Adrenal gland (tissue), 9 donors: ENCODE measurements at regions not wholly inside any gene's neighbourhood (a gene's known extent, or its start where the extent isn't known, plus 50 kb on each side); places are given as distances from the start of the nearest gene placed in this dataset.

Experiments used
- DNase-seq, 7 donors: peaks; one replicate each; pipeline ENCODE4 v3.0.0-alpha.2; 2019 to 2020
- H3K27ac ChIP-seq, 5 donors: fragments of 200-600 bp; sonication (generic) in 4 of 5; 1 replicate in 3 of 5; 2 replicates in 2 of 5; pipeline versions ENCODE4 v1.5.1 to v1.8.0; 2016 to 2020; ENCODE audit warnings: mild to moderate bottlenecking in 1 of 5
- H3K27me3 ChIP-seq: fragments of 200-600 bp; 2 replicates; pipeline ENCODE4 v1.8.0; 2021
- H3K36me3 ChIP-seq, 2 donors: fragments of 200-600 bp; replicated peaks in 1 of 2; 1 replicate in 1 of 2; 2 replicates in 1 of 2; pipeline versions ENCODE4 v1.5.1 to v1.8.0; 2018 to 2022
- H3K4me1 ChIP-seq, 2 donors: fragments of 200-600 bp; replicated peaks in 1 of 2; 1 replicate in 1 of 2; 2 replicates in 1 of 2; pipeline versions ENCODE4 v1.5.1 to v1.8.0; 2018 to 2021
- H3K4me3 ChIP-seq, 4 donors: fragments of 200-600 bp; sonication (generic) in 3 of 4; one replicate each; pipeline ENCODE4 v1.5.1; 2016 to 2018
- H3K9me3 ChIP-seq, 3 donors: fragments of 200-600 bp; sonication (generic) in 1 of 3; replicated peaks in 1 of 3; 1 replicate in 2 of 3; 2 replicates in 1 of 3; pipeline versions ENCODE4 v1.5.1 to v1.8.0; 2016 to 2021
- POLR2A ChIP-seq, 2 donors: fragments of 450-650 bp; IDR thresholded peaks; one replicate each; pipeline ENCODE4 v1.6.1; 2017; ENCODE audit warnings: antibody characterized with exemption in 2 of 2, mild to moderate bottlenecking in 2 of 2, moderate library complexity in 1 of 2
- WGBS, 4 donors: extraction: QIAGEN DNeasy Blood & Tissue Kit in 2 of 4; methylation state at CpG; one replicate each; pipeline versions ENCODE4 v1.1.5 to v1.1.7; 2013 to 2017; 5-methylcytosine and 5-hydroxymethylcytosine counted together
- intact Hi-C, 2 donors: fragments of 100-400 bp; cut with DNase I; formaldehyde crosslinking; loops; one replicate each; pipeline versions ENCODE4 v1.14.1 to v1.15.0; 2022 to 2023
- TF ChIP-seq, protein P1 (sequence below), 6 experiments: fragments of 450-650 bp in 4 of 6; fragments of 200-600 bp in 2 of 6; sonication (generic) in 1 of 6; IDR thresholded peaks; 1 replicate in 5 of 6; 2 replicates in 1 of 6; pipeline versions ENCODE4 v1.5.1 to v1.8.0; 2016 to 2021; ENCODE audit warnings: antibody characterized with exemption in 6 of 6, mild to moderate bottlenecking in 2 of 6, moderate library complexity in 1 of 6
- donor health status: healthy with polysubstance abuse.
- donor health status: Bipolar disorder and iron deficiency.
- donor health status: DM: yes; HTN: yes; CAD: no.
- donor health status: DM: no; HTN: no; CAD: no.
- donor health status: DM: no; HTN: no; CAD: no.

DNA sequence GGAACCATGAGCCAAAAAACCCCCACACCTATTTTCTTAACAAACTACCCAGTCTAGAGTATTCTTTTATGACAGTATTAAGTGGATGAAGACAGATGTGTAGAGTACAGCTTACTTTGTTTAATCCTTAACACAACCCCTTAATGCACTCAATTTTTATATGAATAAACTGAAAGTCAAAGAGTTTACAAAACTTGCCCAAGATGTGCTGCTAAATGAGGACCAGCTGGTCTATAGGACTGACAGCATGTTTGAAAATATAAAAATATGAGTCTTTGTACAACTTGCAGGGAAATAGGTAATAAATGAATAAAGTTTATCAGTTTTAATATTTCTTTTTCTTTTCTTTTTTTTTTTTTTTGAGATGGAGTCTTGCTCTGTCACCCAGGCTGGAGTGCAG is 102.3 kb downstream of the ZFY start:
- H3K9me3 ChIP-seq = no peaks in the 10 kb centered on the region
- H3K4me3 ChIP-seq = no peak overlapping the region
- intact Hi-C loops = no loop called here
- H3K27ac ChIP-seq = no peak overlapping the region
- no peaks in the 10 kb centered on the region for H3K4me1 ChIP-seq
- no peaks in the 10 kb centered on the region for H3K36me3 ChIP-seq
- H3K27me3 ChIP-seq = no peaks in the 10 kb centered on the region
- TF ChIP-seq, protein P1, sequence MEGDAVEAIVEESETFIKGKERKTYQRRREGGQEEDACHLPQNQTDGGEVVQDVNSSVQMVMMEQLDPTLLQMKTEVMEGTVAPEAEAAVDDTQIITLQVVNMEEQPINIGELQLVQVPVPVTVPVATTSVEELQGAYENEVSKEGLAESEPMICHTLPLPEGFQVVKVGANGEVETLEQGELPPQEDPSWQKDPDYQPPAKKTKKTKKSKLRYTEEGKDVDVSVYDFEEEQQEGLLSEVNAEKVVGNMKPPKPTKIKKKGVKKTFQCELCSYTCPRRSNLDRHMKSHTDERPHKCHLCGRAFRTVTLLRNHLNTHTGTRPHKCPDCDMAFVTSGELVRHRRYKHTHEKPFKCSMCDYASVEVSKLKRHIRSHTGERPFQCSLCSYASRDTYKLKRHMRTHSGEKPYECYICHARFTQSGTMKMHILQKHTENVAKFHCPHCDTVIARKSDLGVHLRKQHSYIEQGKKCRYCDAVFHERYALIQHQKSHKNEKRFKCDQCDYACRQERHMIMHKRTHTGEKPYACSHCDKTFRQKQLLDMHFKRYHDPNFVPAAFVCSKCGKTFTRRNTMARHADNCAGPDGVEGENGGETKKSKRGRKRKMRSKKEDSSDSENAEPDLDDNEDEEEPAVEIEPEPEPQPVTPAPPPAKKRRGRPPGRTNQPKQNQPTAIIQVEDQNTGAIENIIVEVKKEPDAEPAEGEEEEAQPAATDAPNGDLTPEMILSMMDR (IDR thresholded peaks at IDR 0.05) = no peak
- no peak for TF ChIP-seq POLR2A (IDR thresholded peaks at IDR 0.05)
- no peak for DNase-seq

DNA sequence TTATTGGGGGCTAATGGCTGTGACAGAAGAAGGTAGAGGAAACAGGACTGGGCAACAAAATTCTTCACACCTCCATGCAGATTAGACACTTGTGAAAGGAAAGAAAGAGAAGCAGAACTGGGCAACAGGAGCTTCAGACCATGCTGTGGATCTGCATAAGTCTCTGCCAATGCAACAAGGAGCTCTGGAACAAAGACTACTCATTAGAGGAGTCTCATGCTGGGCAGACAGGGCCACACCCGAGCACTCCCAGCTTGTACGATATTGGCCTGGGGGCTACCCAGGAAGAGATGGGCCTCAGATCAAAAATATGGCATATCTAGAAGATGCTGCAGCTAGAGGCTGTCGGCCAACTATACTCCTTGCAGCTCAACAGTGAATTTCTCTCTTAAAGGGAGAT is 105.2 kb downstream of the ZFY start:
- DNase-seq = no peak
- Histone ChIP-seq H3K4me3 (no peak overlapping the region), H3K27me3 (no peaks in the 10 kb centered on the region), H3K4me1 (no peaks in the 10 kb centered on the region), H3K36me3 (no peaks in the 10 kb centered on the region), H3K27ac (no peak overlapping the region), H3K9me3 (no peaks in the 10 kb centered on the region)
- intact Hi-C loops = no loop called here
- no peak for TF ChIP-seq POLR2A (IDR thresholded peaks at IDR 0.05)
- TF ChIP-seq, protein P1 (IDR thresholded peaks at IDR 0.05) = no peak
- 80 to 94% methylated on average over 1 to 3 of the region's 3 CpGs; no CpG with 5 or more reads in 2 of the 4 donors for WGBS, 4 donors

DNA sequence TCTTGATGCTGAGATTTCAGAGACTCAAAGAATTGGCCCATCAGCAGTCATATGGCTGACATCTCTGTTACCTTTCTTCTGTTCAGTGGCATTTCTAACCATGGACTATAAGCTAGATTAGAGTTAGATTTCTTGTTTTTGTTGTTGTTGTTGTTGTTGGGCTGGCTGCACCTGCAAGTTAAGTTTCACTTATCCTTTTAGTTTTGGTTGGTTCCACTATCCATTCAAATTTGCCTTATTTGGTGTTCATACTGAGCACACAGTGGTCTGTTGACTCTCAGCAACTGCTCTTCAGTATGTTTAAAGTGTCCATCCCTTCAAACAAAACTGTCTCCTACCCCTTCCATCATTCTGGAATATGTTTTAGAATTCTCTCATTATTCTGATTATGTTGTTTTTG is 106.8 kb downstream of the ZFY start:
- H3K27ac ChIP-seq = no peak overlapping the region
- DNase-seq = no peak
- TF ChIP-seq, protein P1 (IDR thresholded peaks at IDR 0.05) = no peak
- no peak for TF ChIP-seq POLR2A (IDR thresholded peaks at IDR 0.05)
- no peaks in the 10 kb centered on the region for H3K36me3 ChIP-seq
- H3K9me3 ChIP-seq = no peaks in the 10 kb centered on the region
- intact Hi-C loops = no loop called here
- H3K27me3 ChIP-seq = no peaks in the 10 kb centered on the region
- H3K4me1 ChIP-seq = no peaks in the 10 kb centered on the region
- no peak overlapping the region for H3K4me3 ChIP-seq

DNA sequence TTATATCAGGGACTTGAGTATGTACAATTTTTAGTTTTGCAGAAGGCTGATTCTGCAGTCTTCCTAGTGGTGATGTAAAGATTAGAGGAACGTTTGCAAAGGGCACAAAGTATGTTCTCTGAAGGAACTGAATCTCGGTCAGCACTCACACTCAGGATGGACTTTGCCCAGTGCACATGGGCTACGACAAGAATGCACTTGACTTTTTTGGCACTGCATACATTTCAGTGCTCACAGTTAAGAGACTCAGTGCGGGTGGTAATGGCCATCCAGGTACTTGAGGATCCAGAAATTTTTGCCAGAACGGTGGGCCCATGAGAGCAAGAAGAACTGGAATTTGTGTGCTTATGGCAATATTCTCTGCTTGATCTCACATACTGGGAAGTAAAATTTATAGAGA is 107.7 kb downstream of the ZFY start:
- intact Hi-C loops = no loop called here
- WGBS, 4 donors = 68 to 85% methylated on average over 3 to 5 of the region's 5 CpGs; no CpG with 5 or more reads in 2 of the 4 donors
- TF ChIP-seq, protein P1 (IDR thresholded peaks at IDR 0.05) = no peak
- TF ChIP-seq POLR2A (IDR thresholded peaks at IDR 0.05) = no peak
- Histone ChIP-seq H3K27ac (no peak overlapping the region), H3K36me3 (no peaks in the 10 kb centered on the region), H3K4me1 (no peaks in the 10 kb centered on the region), H3K27me3 (no peaks in the 10 kb centered on the region), H3K9me3 (no peaks in the 10 kb centered on the region), H3K4me3 (no peak overlapping the region)
- no peak for DNase-seq
